ENCODE measurements at regions not wholly inside any gene's neighbourhood (a gene's known extent, or its start where the extent isn't known, plus 50 kb on each side); places are given as distances from the start of the nearest gene placed in this dataset.

DNA sequence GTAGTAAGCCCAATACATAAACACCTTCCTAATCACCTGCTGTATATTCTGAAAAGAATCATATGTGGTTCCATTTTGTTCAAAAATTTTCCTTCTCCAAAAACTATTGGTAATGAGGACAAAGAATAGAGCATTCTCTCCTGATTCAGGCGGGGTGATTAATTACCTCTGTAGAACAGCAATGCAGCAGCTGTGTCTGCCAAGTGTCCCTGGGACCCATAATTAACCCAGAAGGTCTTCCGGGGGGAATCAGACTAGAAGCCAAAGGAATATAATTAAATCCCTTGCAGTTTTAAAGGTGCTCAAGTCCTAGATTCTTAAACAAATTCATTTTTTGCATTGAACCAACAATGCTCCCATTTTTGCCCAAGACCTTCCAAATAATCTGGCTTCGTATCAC lies 60.3 kb upstream of the ABLIM1 start:
- TF ChIP-seq, protein P1, sequence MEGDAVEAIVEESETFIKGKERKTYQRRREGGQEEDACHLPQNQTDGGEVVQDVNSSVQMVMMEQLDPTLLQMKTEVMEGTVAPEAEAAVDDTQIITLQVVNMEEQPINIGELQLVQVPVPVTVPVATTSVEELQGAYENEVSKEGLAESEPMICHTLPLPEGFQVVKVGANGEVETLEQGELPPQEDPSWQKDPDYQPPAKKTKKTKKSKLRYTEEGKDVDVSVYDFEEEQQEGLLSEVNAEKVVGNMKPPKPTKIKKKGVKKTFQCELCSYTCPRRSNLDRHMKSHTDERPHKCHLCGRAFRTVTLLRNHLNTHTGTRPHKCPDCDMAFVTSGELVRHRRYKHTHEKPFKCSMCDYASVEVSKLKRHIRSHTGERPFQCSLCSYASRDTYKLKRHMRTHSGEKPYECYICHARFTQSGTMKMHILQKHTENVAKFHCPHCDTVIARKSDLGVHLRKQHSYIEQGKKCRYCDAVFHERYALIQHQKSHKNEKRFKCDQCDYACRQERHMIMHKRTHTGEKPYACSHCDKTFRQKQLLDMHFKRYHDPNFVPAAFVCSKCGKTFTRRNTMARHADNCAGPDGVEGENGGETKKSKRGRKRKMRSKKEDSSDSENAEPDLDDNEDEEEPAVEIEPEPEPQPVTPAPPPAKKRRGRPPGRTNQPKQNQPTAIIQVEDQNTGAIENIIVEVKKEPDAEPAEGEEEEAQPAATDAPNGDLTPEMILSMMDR (IDR thresholded peaks at IDR 0.05 in 4 of 5, conservative IDR thresholded peaks at IDR 0.05 in 1 of 5) = no peak
- no peak for TF ChIP-seq POLR2A (IDR thresholded peaks at IDR 0.05)
